ENCODE measurements at regions not wholly inside any gene's neighbourhood (a gene's known extent, or its start where the extent isn't known, plus 50 kb on each side); places are given as distances from the start of the nearest gene placed in this dataset.
A peak's percentile ranks its signal among the peaks of the same experiment; 100 is the strongest.
"Not testable (repeated sequence)": the region's sequence is repeated elsewhere in the genome, so short reads cannot be mapped to it uniquely, and the experiment has no call there.

GRCh38 chrX:64698317-64698716, 277.9 kb downstream of the ZC4H2 start:
- in situ Hi-C loops (cut with MboI): no loop called here
- Histone ChIP-seq H3K4me1 (ENCODE audit: insufficient read depth) (no peaks in the 10 kb centered on the region), H3K9me2 (ENCODE audit: insufficient read depth) (no peaks in the 10 kb centered on the region), H3K27me3 (replicated peaks; ENCODE audit: insufficient read depth) (no peaks in the 10 kb centered on the region), H3K4me2 (ENCODE audit: unreplicated experiment) (no peak overlapping the region), H3F3A (ENCODE audit: insufficient read depth) (no peaks in the 10 kb centered on the region), H4K20me1 (ENCODE audit: insufficient read depth) (no peaks in the 10 kb centered on the region), H3K9me3 (ENCODE audit: low read depth) (no peaks in the 10 kb centered on the region), H3K9ac (no peak overlapping the region), H3K4me3 (no peak overlapping the region), H3K36me3 (ENCODE audit: low read depth) (no peaks in the 10 kb centered on the region), H3K79me2 (ENCODE audit: insufficient read depth) (no peaks in the 10 kb centered on the region), H2AFZ (no peak overlapping the region), H3K27ac (no peak overlapping the region)
- no peak for TF ChIP-seq EZH2 (IDR thresholded peaks at IDR 0.05; ENCODE audit: insufficient read depth, poor library complexity, severe bottlenecking)
- TF ChIP-seq EZH2phosphoT487 (IDR thresholded peaks at IDR 0.05; ENCODE audit: insufficient read depth, low read depth): no peak
- 35 to 48% methylated on average over 7 to 9 of the region's 9 CpGs for WGBS, 2 experiments (ENCODE audit: low coverage in 1 of 2, low lambda C conversion rate in 2 of 2, missing lambda C conversion rate in 2 of 2)
- DNase-seq: no peak

- DNase-seq; H3K4me1 ChIP-seq (ENCODE audit: insufficient read depth); H3K9me3 ChIP-seq (ENCODE audit: low read depth); H3K9me2 ChIP-seq (ENCODE audit: insufficient read depth); H3K79me2 ChIP-seq (ENCODE audit: insufficient read depth); H3F3A ChIP-seq (ENCODE audit: insufficient read depth); H3K27me3 ChIP-seq (replicated peaks; ENCODE audit: insufficient read depth); in situ Hi-C loops (cut with MboI); H4K20me1 ChIP-seq (ENCODE audit: insufficient read depth); H3K4me3 ChIP-seq; H3K9ac ChIP-seq; H2AFZ ChIP-seq; H3K27ac ChIP-seq; H3K36me3 ChIP-seq (ENCODE audit: low read depth); H3K4me2 ChIP-seq (ENCODE audit: unreplicated experiment): not testable (repeated sequence)
- WGBS, 2 experiments (ENCODE audit: low coverage in 1 of 2, low lambda C conversion rate in 2 of 2, missing lambda C conversion rate in 2 of 2): 0 to 13% methylated on average over 4 to 5 of the region's 7 CpGs
Measured at GRCh38 chrX:64695372-64695771, 280.9 kb downstream of the ZC4H2 start.

- H3K9ac ChIP-seq: no peak overlapping the region
- no peak overlapping the region for H3K27ac ChIP-seq
- in situ Hi-C loops (cut with MboI): no loop called here
- no peaks in the 10 kb centered on the region for H3K27me3 ChIP-seq (replicated peaks; ENCODE audit: insufficient read depth)
- no peaks in the 10 kb centered on the region for H3K79me2 ChIP-seq (ENCODE audit: insufficient read depth)
- H3K4me2 ChIP-seq (ENCODE audit: unreplicated experiment): no peak overlapping the region
- DNase-seq: no peak
- no peaks in the 10 kb centered on the region for H3K36me3 ChIP-seq (ENCODE audit: low read depth)
- TF ChIP-seq EZH2phosphoT487 (IDR thresholded peaks at IDR 0.05; ENCODE audit: insufficient read depth, low read depth) (no peak), EZH2 (IDR thresholded peaks at IDR 0.05; ENCODE audit: insufficient read depth, poor library complexity, severe bottlenecking) (no peak)
- no peaks in the 10 kb centered on the region for H4K20me1 ChIP-seq (ENCODE audit: insufficient read depth)
- H3F3A ChIP-seq (ENCODE audit: insufficient read depth): no peaks in the 10 kb centered on the region
- 44 to 50% methylated on average over 1 of the region's 1 CpG for WGBS, 2 experiments (ENCODE audit: low coverage in 1 of 2, low lambda C conversion rate in 2 of 2, missing lambda C conversion rate in 2 of 2)
- H3K9me3 ChIP-seq (ENCODE audit: low read depth): no peaks in the 10 kb centered on the region
- H2AFZ ChIP-seq: no peak overlapping the region
- H3K9me2 ChIP-seq (ENCODE audit: insufficient read depth): no peaks in the 10 kb centered on the region
- H3K4me1 ChIP-seq (ENCODE audit: insufficient read depth): no peaks in the 10 kb centered on the region
- no peak overlapping the region for H3K4me3 ChIP-seq
Measured at GRCh38 chrX:64662876-64663275, 267.6 kb upstream of the MTMR8 start.

- H3K9ac ChIP-seq; H3K4me1 ChIP-seq (ENCODE audit: insufficient read depth); H2AFZ ChIP-seq; H3F3A ChIP-seq (ENCODE audit: insufficient read depth); in situ Hi-C loops (cut with MboI); H3K4me2 ChIP-seq (ENCODE audit: unreplicated experiment); H3K9me2 ChIP-seq (ENCODE audit: insufficient read depth); H3K27ac ChIP-seq; H3K27me3 ChIP-seq (replicated peaks; ENCODE audit: insufficient read depth); H3K36me3 ChIP-seq (ENCODE audit: low read depth); H3K9me3 ChIP-seq (ENCODE audit: low read depth); H3K4me3 ChIP-seq; H3K79me2 ChIP-seq (ENCODE audit: insufficient read depth); DNase-seq; H4K20me1 ChIP-seq (ENCODE audit: insufficient read depth): not testable (repeated sequence)
- WGBS, 2 experiments (ENCODE audit: low coverage in 1 of 2, low lambda C conversion rate in 2 of 2, missing lambda C conversion rate in 2 of 2): 2 to 5% methylated on average over 6 of the region's 6 CpGs
Measured at GRCh38 chrX:64657229-64657628, 262.0 kb upstream of the MTMR8 start.

- Histone ChIP-seq H3K9me2 (ENCODE audit: insufficient read depth) (no peaks in the 10 kb centered on the region), H3K27ac (no peak overlapping the region), H3K9me3 (ENCODE audit: low read depth) (no peaks in the 10 kb centered on the region), H3K4me1 (ENCODE audit: insufficient read depth) (no peaks in the 10 kb centered on the region), H3F3A (ENCODE audit: insufficient read depth) (no peaks in the 10 kb centered on the region), H4K20me1 (ENCODE audit: insufficient read depth) (no peaks in the 10 kb centered on the region), H3K4me2 (ENCODE audit: unreplicated experiment) (no peak overlapping the region), H3K4me3 (no peak overlapping the region), H3K9ac (no peak overlapping the region), H3K79me2 (ENCODE audit: insufficient read depth) (no peaks in the 10 kb centered on the region), H3K36me3 (ENCODE audit: low read depth) (no peaks in the 10 kb centered on the region), H2AFZ (no peak overlapping the region), H3K27me3 (replicated peaks; ENCODE audit: insufficient read depth) (no peaks in the 10 kb centered on the region)
- in situ Hi-C loops (cut with MboI): no loop called here
- 47 to 87% methylated on average over 2 of the region's 2 CpGs for WGBS, 2 experiments (ENCODE audit: low coverage in 1 of 2, low lambda C conversion rate in 2 of 2, missing lambda C conversion rate in 2 of 2)
- peak; percentile 0 for DNase-seq
- TF ChIP-seq EZH2phosphoT487 (IDR thresholded peaks at IDR 0.05; ENCODE audit: insufficient read depth, low read depth) (no peak), EZH2 (IDR thresholded peaks at IDR 0.05; ENCODE audit: insufficient read depth, poor library complexity, severe bottlenecking) (no peak)
Measured at GRCh38 chrX:64642482-64642881, 247.2 kb upstream of the MTMR8 start.
